IMR-90 (cell line): ENCODE measurements at regions not wholly inside any gene's neighbourhood (a gene's known extent, or its start where the extent isn't known, plus 50 kb on each side); places are given as distances from the start of the nearest gene placed in this dataset.

Experiments
- ATAC-seq: fragments of 200-7000 bp; cut with Tn5 transposase; 2 replicates; pipeline ENCODE4 v1.9.1; 2020; ENCODE audit warnings: low read depth, mild to moderate bottlenecking, moderate library complexity
- BruUV-seq: library from RNA; stranded (reverse); fragments of 400-500 nt; replicated peaks from 2 replicates; lab custom pipeline; 2021; lab: Mats Ljungman, UMichigan
- CTCF ChIA-PET: fragments of 300-600 bp; formaldehyde crosslinking; extraction: SDS; loops from one replicate; lab custom pipeline; 2021; ENCODE audit warnings: antibody characterized with exemption; lab: Yijun Ruan, JAX
- POLR2A ChIA-PET: fragments of 300-600 bp; sonication (Branson Sonifier 250); formaldehyde crosslinking; loops from one replicate; lab custom pipeline; 2022; ENCODE audit warnings: antibody characterized with exemption; ENCODE audit not compliant: unreplicated experiment; lab: Charles Lee
- DNase-seq: peaks from one replicate; pipeline ENCODE4 v3.0.0; 2013
- H2AFZ ChIP-seq: replicated peaks from 2 replicates; pipeline ENCODE3; 2013; ENCODE audit warnings: low read length, mild to moderate bottlenecking; ENCODE audit not compliant: poor library complexity
- H2AK5ac ChIP-seq: 2 replicates; pipeline ENCODE4 v1.6.1; 2013; ENCODE audit warnings: low read depth, low read length, inconsistent platforms
- H2AK9ac ChIP-seq: replicated peaks from 2 replicates; pipeline ENCODE3; 2013; ENCODE audit warnings: mild to moderate bottlenecking, low read depth, low read length, moderate library complexity; ENCODE audit not compliant: poor library complexity
- H2BK120ac ChIP-seq: 2 replicates; pipeline ENCODE4 v1.6.1; 2013; ENCODE audit warnings: low read depth, low read length, inconsistent platforms
- H2BK15ac ChIP-seq: 3 replicates; pipeline ENCODE4 v1.6.1; 2013; ENCODE audit warnings: low read depth, low read length, inconsistent platforms
- H2BK20ac ChIP-seq: 2 replicates; pipeline ENCODE4 v1.6.1; 2013; ENCODE audit warnings: low read depth, mild to moderate bottlenecking, inconsistent platforms, low read length, moderate library complexity
- H2BK5ac ChIP-seq: 2 replicates; pipeline ENCODE4 v1.6.1; 2013; ENCODE audit warnings: mild to moderate bottlenecking, low read depth, low read length, inconsistent platforms; ENCODE audit not compliant: poor library complexity, severe bottlenecking
- H3K14ac ChIP-seq: replicated peaks from 2 replicates; pipeline ENCODE4 v1.6.1; 2013; ENCODE audit warnings: low read depth, low read length, inconsistent platforms
- H3K18ac ChIP-seq: 2 replicates; pipeline ENCODE4 v1.6.1; 2013; ENCODE audit warnings: low read depth, low read length, control low read depth
- H3K23ac ChIP-seq: 2 replicates; pipeline ENCODE4 v1.6.1; 2013; ENCODE audit warnings: low read depth, low read length, inconsistent platforms
- H3K27ac ChIP-seq: 2 replicates; pipeline ENCODE4 v1.5.1; 2013; ENCODE audit warnings: mild to moderate bottlenecking, control low read depth, low read length; ENCODE audit not compliant: insufficient read depth
- H3K27me3 ChIP-seq: 2 replicates; pipeline ENCODE4 v1.6.1; 2013; ENCODE audit warnings: low read length; ENCODE audit not compliant: control insufficient read depth, insufficient read depth
- H3K36me3 ChIP-seq: 2 replicates; pipeline ENCODE4 v1.6.1; 2013; ENCODE audit warnings: low read length, mixed read lengths; ENCODE audit not compliant: control insufficient read depth, insufficient read depth
- H3K4ac ChIP-seq: 2 replicates; pipeline ENCODE4 v1.6.1; 2013; ENCODE audit warnings: low read depth, low read length, inconsistent platforms
- H3K4me1 ChIP-seq: 2 replicates; pipeline ENCODE4 v1.6.1; 2013; ENCODE audit warnings: low read length, mixed read lengths; ENCODE audit not compliant: control insufficient read depth, insufficient read depth
- H3K4me2 ChIP-seq: 2 replicates; pipeline ENCODE4 v1.6.1; 2013; ENCODE audit warnings: low read depth, mild to moderate bottlenecking, control low read depth, low read length, moderate library complexity
- H3K4me3 ChIP-seq: 2 replicates; pipeline ENCODE4 v1.5.1; 2013; ENCODE audit warnings: low read depth, mild to moderate bottlenecking, control low read depth, low read length, moderate library complexity; ENCODE audit not compliant: insufficient read depth
- H3K56ac ChIP-seq: 2 replicates; pipeline ENCODE4 v1.6.1; 2013; ENCODE audit warnings: low read length, inconsistent platforms; ENCODE audit not compliant: insufficient read depth; ENCODE audit errors: extremely low read depth
- H3K79me1 ChIP-seq, 2 experiments: 2 replicates each; pipeline ENCODE4 v1.6.1; 2013; ENCODE audit warnings: low read length in 2 of 2, inconsistent platforms in 1 of 2, low read depth in 1 of 2
- H3K9ac ChIP-seq: 2 replicates; pipeline ENCODE4 v1.6.1; 2013; ENCODE audit warnings: low read depth, low read length, control low read depth
- H3K9me1 ChIP-seq: 2 replicates; pipeline ENCODE4 v1.6.1; 2013; ENCODE audit warnings: low read length, inconsistent platforms; ENCODE audit not compliant: insufficient read depth
- H3K9me3 ChIP-seq: 2 replicates; pipeline ENCODE4 v1.6.1; 2013; ENCODE audit warnings: low read length; ENCODE audit not compliant: control insufficient read depth, insufficient read depth
- H4K20me1 ChIP-seq: 2 replicates; pipeline ENCODE4 v1.6.1; 2013; ENCODE audit warnings: low read length, inconsistent platforms; ENCODE audit not compliant: insufficient read depth
- H4K5ac ChIP-seq: 2 replicates; pipeline ENCODE4 v1.6.1; 2013; ENCODE audit warnings: mild to moderate bottlenecking, low read depth, low read length, control low read depth
- H4K8ac ChIP-seq, 2 experiments: 2 replicates each; pipeline ENCODE4 v1.6.1; 2013; ENCODE audit warnings: low read depth in 2 of 2, low read length in 2 of 2, control low read depth in 1 of 2, inconsistent platforms in 1 of 2
- H4K91ac ChIP-seq: 2 replicates; pipeline ENCODE4 v1.6.1; 2013; ENCODE audit warnings: low read depth, low read length, inconsistent platforms; ENCODE audit not compliant: insufficient read depth
- BHLHE40 ChIP-seq: fragments of 150-350 bp; IDR thresholded peaks from 2 replicates; pipeline ENCODE4 v1.6.1; 2016; ENCODE audit warnings: mild to moderate bottlenecking, low read depth, low read length
- CEBPB ChIP-seq: IDR thresholded peaks from 2 replicates; pipeline ENCODE4 v1.6.1; 2012; ENCODE audit warnings: low read depth, low read length, improper control_type of control experiment
- CHD1 ChIP-seq: IDR thresholded peaks from 2 replicates; pipeline ENCODE4 v1.6.1; 2012; ENCODE audit warnings: low read depth, low read length, improper control_type of control experiment
- FOS ChIP-seq: fragments of 150-350 bp; IDR thresholded peaks from 2 replicates; pipeline ENCODE4 v1.6.1; 2016; ENCODE audit warnings: low read depth, low read length
- MAFK ChIP-seq: IDR thresholded peaks from 2 replicates; pipeline ENCODE4 v1.6.1; 2012; ENCODE audit warnings: low read depth, low read length, improper control_type of control experiment
- MAZ ChIP-seq: IDR thresholded peaks from 2 replicates; pipeline ENCODE4 v1.6.1; 2012; ENCODE audit warnings: low read depth, mild to moderate bottlenecking, low read length, improper control_type of control experiment, moderate library complexity, borderline replicate concordance
- MXI1 ChIP-seq: IDR thresholded peaks from 2 replicates; pipeline ENCODE4 v1.6.1; 2012; ENCODE audit warnings: low read depth, mild to moderate bottlenecking, low read length, moderate library complexity, borderline replicate concordance
- NFE2L2 ChIP-seq: fragments of 150-350 bp; IDR thresholded peaks from 2 replicates; pipeline ENCODE4 v1.6.1; 2016; ENCODE audit warnings: low read depth, mild to moderate bottlenecking, low read length
- POLR2A ChIP-seq: IDR thresholded peaks from 2 replicates; pipeline ENCODE4 v1.6.1; 2012; ENCODE audit warnings: mild to moderate bottlenecking, low read depth, low read length
- RAD21 ChIP-seq: IDR thresholded peaks from 2 replicates; pipeline ENCODE4 v1.6.1; 2012; ENCODE audit warnings: low read length, improper control_type of control experiment
- RCOR1 ChIP-seq: IDR thresholded peaks from 2 replicates; pipeline ENCODE4 v1.6.1; 2012; ENCODE audit warnings: mild to moderate bottlenecking, low read length, improper control_type of control experiment; ENCODE audit not compliant: insufficient replicate concordance
- RFX5 ChIP-seq: IDR thresholded peaks from 2 replicates; pipeline ENCODE4 v1.8.0; 2012; ENCODE audit warnings: low read depth, mild to moderate bottlenecking, low read length, moderate library complexity
- SMC3 ChIP-seq: fragments of 150-350 bp; IDR thresholded peaks from 2 replicates; pipeline ENCODE4 v1.6.1; 2016; ENCODE audit warnings: low read depth, mild to moderate bottlenecking, antibody characterized with exemption, low read length, moderate library complexity
- WGBS, 2 experiments: methylation state at CpG; one replicate each; pipeline versions ENCODE4 v1.1.5 to v1.1.7; 2013; ENCODE audit warnings: missing lambda C conversion rate in 2 of 2; ENCODE audit not compliant: insufficient read length in 1 of 2; ENCODE audit errors: extremely low coverage in 2 of 2; 5-methylcytosine and 5-hydroxymethylcytosine counted together
- dilution Hi-C: fragments of 300-500 bp; cut with HindIII; formaldehyde crosslinking; loops from one replicate; pipeline ENCODE4 v1.14.3; 2018; ENCODE audit warnings: low sequenced_read_pairs; ENCODE audit not compliant: unreplicated experiment
- in situ Hi-C: fragments of 300-500 bp; cut with MboI; formaldehyde crosslinking; loops from 3 replicates; pipeline ENCODE4 v1.14.3; 2019; ENCODE audit warnings: low sequenced_read_pairs, inconsistent platforms, mixed read lengths
- intact Hi-C: fragments of 100-400 bp; cut with micrococcal nuclease; formaldehyde crosslinking; loops from 2 replicates; pipeline ENCODE4 v1.10.0; 2022
- TF ChIP-seq, protein P1 (sequence below): fragments of 150-350 bp; IDR thresholded peaks from 2 replicates; pipeline ENCODE4 v1.6.1; 2017; ENCODE audit warnings: mild to moderate bottlenecking, antibody characterized with exemption, low read length, low read depth
- TF ChIP-seq, protein P2 (sequence below): fragments of 150-350 bp; IDR thresholded peaks from 2 replicates; pipeline ENCODE4 v1.6.1; 2016; ENCODE audit warnings: low read depth, mild to moderate bottlenecking, low read length, moderate library complexity, borderline replicate concordance
- TF ChIP-seq, protein P3 (sequence below): conservative IDR thresholded peaks from 2 replicates; pipeline ENCODE4 v1.5.1; 2012; ENCODE audit warnings: mild to moderate bottlenecking, low read depth, low read length, improper control_type of control experiment

DNA sequence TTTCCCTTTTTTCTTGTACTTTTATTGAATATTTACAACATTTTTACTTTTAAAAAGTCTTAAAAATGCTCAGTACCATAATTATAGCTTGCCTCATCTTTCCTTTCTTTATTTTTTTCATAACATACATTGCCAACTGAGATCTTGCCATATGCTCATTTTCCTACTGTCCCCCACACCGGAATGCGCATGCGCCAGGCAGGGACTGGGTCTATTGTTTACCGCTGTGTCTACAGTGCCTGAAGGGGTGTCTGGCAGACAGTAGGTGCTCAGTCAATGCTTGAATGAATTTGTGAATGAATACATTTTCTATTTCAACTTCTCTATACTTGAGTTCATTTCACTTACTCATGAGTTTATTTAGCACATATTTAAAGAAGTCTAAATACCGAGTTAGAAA, 158.0 kb downstream of the CYP26B1 start:
- Histone ChIP-seq H3K36me3 (no peaks in the 10 kb centered on the region), H3K4me2 (no peak overlapping the region), H3K56ac (no peak overlapping the region), H2AK9ac (no peak overlapping the region), H3K27ac (no peak overlapping the region), H3K27me3 (no peaks in the 10 kb centered on the region; the same call in 1 of the 2 replicates), H3K9me3 (no peaks in the 10 kb centered on the region), H4K5ac (no peak overlapping the region), H2BK5ac (no peak overlapping the region), H3K79me1 (no peaks in the 10 kb centered on the region), H3K4me1 (no peaks in the 10 kb centered on the region), H2AK5ac (no peak overlapping the region), H3K23ac (no peak overlapping the region), H3K9ac (no peak overlapping the region), H4K91ac (no peak overlapping the region), H2AFZ (no peak overlapping the region), H4K20me1 (no peaks in the 10 kb centered on the region), H3K9me1 (no peaks in the 10 kb centered on the region), H2BK15ac (no peak overlapping the region), H3K4ac (no peak overlapping the region), H2BK120ac (no peak overlapping the region), H2BK20ac (no peak overlapping the region), H3K4me3 (no peak overlapping the region), H4K8ac (no peak overlapping the region), H3K18ac (no peak overlapping the region), H3K14ac (no peak overlapping the region)
- TF ChIP-seq RFX5 (no peak), BHLHE40 (no peak), MAFK (no peak), RAD21 (no peak), CHD1 (no peak), CEBPB (no peak), FOS (no peak), RCOR1 (no peak), POLR2A (no peak), NFE2L2 (no peak), MXI1 (no peak), SMC3 (no peak), MAZ (no peak)
- TF ChIP-seq, protein P1, sequence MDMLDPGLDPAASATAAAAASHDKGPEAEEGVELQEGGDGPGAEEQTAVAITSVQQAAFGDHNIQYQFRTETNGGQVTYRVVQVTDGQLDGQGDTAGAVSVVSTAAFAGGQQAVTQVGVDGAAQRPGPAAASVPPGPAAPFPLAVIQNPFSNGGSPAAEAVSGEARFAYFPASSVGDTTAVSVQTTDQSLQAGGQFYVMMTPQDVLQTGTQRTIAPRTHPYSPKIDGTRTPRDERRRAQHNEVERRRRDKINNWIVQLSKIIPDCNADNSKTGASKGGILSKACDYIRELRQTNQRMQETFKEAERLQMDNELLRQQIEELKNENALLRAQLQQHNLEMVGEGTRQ: no peak
- TF ChIP-seq, protein P2, sequence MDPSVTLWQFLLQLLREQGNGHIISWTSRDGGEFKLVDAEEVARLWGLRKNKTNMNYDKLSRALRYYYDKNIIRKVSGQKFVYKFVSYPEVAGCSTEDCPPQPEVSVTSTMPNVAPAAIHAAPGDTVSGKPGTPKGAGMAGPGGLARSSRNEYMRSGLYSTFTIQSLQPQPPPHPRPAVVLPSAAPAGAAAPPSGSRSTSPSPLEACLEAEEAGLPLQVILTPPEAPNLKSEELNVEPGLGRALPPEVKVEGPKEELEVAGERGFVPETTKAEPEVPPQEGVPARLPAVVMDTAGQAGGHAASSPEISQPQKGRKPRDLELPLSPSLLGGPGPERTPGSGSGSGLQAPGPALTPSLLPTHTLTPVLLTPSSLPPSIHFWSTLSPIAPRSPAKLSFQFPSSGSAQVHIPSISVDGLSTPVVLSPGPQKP: no peak
- TF ChIP-seq, protein P3, sequence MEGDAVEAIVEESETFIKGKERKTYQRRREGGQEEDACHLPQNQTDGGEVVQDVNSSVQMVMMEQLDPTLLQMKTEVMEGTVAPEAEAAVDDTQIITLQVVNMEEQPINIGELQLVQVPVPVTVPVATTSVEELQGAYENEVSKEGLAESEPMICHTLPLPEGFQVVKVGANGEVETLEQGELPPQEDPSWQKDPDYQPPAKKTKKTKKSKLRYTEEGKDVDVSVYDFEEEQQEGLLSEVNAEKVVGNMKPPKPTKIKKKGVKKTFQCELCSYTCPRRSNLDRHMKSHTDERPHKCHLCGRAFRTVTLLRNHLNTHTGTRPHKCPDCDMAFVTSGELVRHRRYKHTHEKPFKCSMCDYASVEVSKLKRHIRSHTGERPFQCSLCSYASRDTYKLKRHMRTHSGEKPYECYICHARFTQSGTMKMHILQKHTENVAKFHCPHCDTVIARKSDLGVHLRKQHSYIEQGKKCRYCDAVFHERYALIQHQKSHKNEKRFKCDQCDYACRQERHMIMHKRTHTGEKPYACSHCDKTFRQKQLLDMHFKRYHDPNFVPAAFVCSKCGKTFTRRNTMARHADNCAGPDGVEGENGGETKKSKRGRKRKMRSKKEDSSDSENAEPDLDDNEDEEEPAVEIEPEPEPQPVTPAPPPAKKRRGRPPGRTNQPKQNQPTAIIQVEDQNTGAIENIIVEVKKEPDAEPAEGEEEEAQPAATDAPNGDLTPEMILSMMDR: no peak
- dilution Hi-C loops: no loop called here
- DNase-seq: no peak
- no TSS peak for BruUV-seq
- no peak for ATAC-seq
- intact Hi-C loops: loop anchor here (10.0 kb wide), 1 partner anchor 445 kb away; no protein-coding TSS in a partner anchor
- ChIA-PET POLR2A (no interaction called here), CTCF (no interaction called here)
- in situ Hi-C loops: no loop called here
- WGBS, 2 experiments: no CpG with 5 or more reads among the region's 5 CpGs
